ENCODE measurements at regions not wholly inside any gene's neighbourhood (a gene's known extent, or its start where the extent isn't known, plus 50 kb on each side); places are given as distances from the start of the nearest gene placed in this dataset.

- H3K9me3 ChIP-seq (replicated peaks; ENCODE audit: insufficient read depth, low read length): no peaks in the 10 kb centered on the region
- H4K20me1 ChIP-seq (ENCODE audit: insufficient read depth, low read length): no peaks in the 10 kb centered on the region
- H3K4me3 ChIP-seq (ENCODE audit: low read length): no peak overlapping the region
- no peaks in the 10 kb centered on the region for H3K79me2 ChIP-seq (ENCODE audit: low read length)
- H3K27ac ChIP-seq (ENCODE audit: low read length): no peak overlapping the region
- H3F3A ChIP-seq (ENCODE audit: insufficient read depth, low read length): no peaks in the 10 kb centered on the region
- no peak overlapping the region for H3K9ac ChIP-seq (ENCODE audit: low read length)
- TF ChIP-seq EZH2 (optimal IDR thresholded peaks at IDR 0.05; ENCODE audit: low read depth, low read length) (no peak), EZH2phosphoT487 (IDR thresholded peaks at IDR 0.05; ENCODE audit: low read length) (no peak)
- TF ChIP-seq, protein P1, sequence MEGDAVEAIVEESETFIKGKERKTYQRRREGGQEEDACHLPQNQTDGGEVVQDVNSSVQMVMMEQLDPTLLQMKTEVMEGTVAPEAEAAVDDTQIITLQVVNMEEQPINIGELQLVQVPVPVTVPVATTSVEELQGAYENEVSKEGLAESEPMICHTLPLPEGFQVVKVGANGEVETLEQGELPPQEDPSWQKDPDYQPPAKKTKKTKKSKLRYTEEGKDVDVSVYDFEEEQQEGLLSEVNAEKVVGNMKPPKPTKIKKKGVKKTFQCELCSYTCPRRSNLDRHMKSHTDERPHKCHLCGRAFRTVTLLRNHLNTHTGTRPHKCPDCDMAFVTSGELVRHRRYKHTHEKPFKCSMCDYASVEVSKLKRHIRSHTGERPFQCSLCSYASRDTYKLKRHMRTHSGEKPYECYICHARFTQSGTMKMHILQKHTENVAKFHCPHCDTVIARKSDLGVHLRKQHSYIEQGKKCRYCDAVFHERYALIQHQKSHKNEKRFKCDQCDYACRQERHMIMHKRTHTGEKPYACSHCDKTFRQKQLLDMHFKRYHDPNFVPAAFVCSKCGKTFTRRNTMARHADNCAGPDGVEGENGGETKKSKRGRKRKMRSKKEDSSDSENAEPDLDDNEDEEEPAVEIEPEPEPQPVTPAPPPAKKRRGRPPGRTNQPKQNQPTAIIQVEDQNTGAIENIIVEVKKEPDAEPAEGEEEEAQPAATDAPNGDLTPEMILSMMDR (IDR thresholded peaks at IDR 0.05; ENCODE audit: low read length): no peak
- H2AFZ ChIP-seq (ENCODE audit: low read length): no peak overlapping the region
- no peaks in the 10 kb centered on the region for H3K9me2 ChIP-seq (replicated peaks; ENCODE audit: insufficient read depth, low read length)
- DNase-seq: no peak
- H3K4me1 ChIP-seq (ENCODE audit: low read length): no peaks in the 10 kb centered on the region; the same call in 1 of the 2 replicates
- no peak overlapping the region for H3K4me2 ChIP-seq (ENCODE audit: low read depth, low read length)
- H3K36me3 ChIP-seq (replicated peaks; ENCODE audit: insufficient read depth, low read length): no peaks in the 10 kb centered on the region
- no peaks in the 10 kb centered on the region for H3K27me3 ChIP-seq (replicated peaks; ENCODE audit: insufficient read depth, low read length)
Observed at GRCh38 chr18:64983497-64984238, 767.1 kb upstream of the CDH7 start.

DNA sequence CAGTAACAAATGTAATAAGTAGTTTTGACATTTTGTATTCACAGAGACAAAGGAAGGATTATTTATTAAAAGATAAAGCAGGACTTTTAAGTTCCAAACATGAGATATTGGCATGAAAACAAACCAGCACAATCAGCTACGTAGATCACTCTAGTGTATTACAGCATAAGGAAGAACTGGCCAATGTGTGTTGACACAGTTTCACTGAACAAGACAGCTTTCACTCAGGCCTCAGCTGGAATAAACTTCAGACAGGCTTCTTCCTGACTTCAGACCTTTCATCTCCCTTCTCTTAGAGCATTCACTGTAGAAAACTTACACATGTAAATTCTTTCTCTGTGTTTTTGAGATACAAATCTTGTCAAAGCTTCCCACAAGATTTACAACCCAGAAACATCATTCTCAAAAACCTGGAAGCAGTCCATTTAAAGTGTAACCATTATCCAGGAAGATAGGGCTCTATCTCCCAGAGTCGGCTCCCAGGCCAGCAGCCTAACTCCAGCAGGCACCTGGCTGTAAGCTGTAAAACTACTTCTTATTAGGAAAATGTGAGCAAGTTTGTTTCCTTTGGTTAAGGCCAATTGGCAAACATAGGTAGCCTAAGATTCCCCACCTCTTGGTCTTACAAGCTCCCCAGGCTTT lies 768.3 kb upstream of the CDH7 start:
- Histone ChIP-seq H3K79me2 (ENCODE audit: low read length) (no peaks in the 10 kb centered on the region), H3K4me1 (ENCODE audit: low read length) (no peaks in the 10 kb centered on the region; the same call in 1 of the 2 replicates), H3K4me2 (ENCODE audit: low read depth, low read length) (no peak overlapping the region), H3K4me3 (ENCODE audit: low read length) (no peak overlapping the region), H2AFZ (ENCODE audit: low read length) (no peak overlapping the region), H3K9me2 (replicated peaks; ENCODE audit: insufficient read depth, low read length) (no peaks in the 10 kb centered on the region), H4K20me1 (ENCODE audit: insufficient read depth, low read length) (no peaks in the 10 kb centered on the region), H3K27ac (ENCODE audit: low read length) (no peak overlapping the region), H3K9me3 (replicated peaks; ENCODE audit: insufficient read depth, low read length) (no peaks in the 10 kb centered on the region), H3K36me3 (replicated peaks; ENCODE audit: insufficient read depth, low read length) (no peaks in the 10 kb centered on the region), H3K9ac (ENCODE audit: low read length) (no peak overlapping the region), H3F3A (ENCODE audit: insufficient read depth, low read length) (no peaks in the 10 kb centered on the region), H3K27me3 (replicated peaks; ENCODE audit: insufficient read depth, low read length) (no peaks in the 10 kb centered on the region)
- TF ChIP-seq EZH2 (optimal IDR thresholded peaks at IDR 0.05; ENCODE audit: low read depth, low read length) (no peak), EZH2phosphoT487 (IDR thresholded peaks at IDR 0.05; ENCODE audit: low read length) (no peak)
- TF ChIP-seq, protein P1 (IDR thresholded peaks at IDR 0.05; ENCODE audit: low read length): no peak
- DNase-seq: no peak

DNA sequence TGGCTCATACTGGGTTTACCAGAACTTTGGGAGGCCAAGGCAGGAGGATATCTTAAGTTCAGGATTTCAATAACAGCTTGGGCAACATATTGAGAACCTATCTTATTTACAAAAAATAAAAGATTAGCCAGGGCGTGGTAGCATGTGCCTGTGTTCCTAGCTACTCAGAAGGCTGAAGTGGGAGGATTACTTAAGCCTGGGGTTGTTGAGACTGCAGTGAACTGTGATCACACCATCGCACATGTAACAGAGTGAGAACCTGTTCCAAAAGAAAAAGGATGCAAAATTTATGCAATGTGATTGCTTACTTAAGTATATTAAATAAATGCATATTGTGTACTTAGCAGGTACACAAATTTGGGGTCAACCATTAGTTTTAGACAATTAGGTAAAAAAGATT lies 768.9 kb upstream of the CDH7 start:
- Histone ChIP-seq H2AFZ (ENCODE audit: low read length) (no peak overlapping the region), H3K27me3 (replicated peaks; ENCODE audit: insufficient read depth, low read length) (no peaks in the 10 kb centered on the region), H3K27ac (ENCODE audit: low read length) (no peak overlapping the region), H3K4me2 (ENCODE audit: low read depth, low read length) (no peak overlapping the region), H3K4me3 (ENCODE audit: low read length) (no peak overlapping the region), H3K9me3 (replicated peaks; ENCODE audit: insufficient read depth, low read length) (no peaks in the 10 kb centered on the region), H3K9ac (ENCODE audit: low read length) (no peak overlapping the region), H3K79me2 (ENCODE audit: low read length) (no peaks in the 10 kb centered on the region), H3F3A (ENCODE audit: insufficient read depth, low read length) (no peaks in the 10 kb centered on the region), H3K4me1 (ENCODE audit: low read length) (no peaks in the 10 kb centered on the region; the same call in 1 of the 2 replicates), H4K20me1 (ENCODE audit: insufficient read depth, low read length) (no peaks in the 10 kb centered on the region), H3K36me3 (replicated peaks; ENCODE audit: insufficient read depth, low read length) (no peaks in the 10 kb centered on the region), H3K9me2 (replicated peaks; ENCODE audit: insufficient read depth, low read length) (no peaks in the 10 kb centered on the region)
- TF ChIP-seq EZH2 (optimal IDR thresholded peaks at IDR 0.05; ENCODE audit: low read depth, low read length) (no peak), EZH2phosphoT487 (IDR thresholded peaks at IDR 0.05; ENCODE audit: low read length) (no peak)
- TF ChIP-seq, protein P1 (IDR thresholded peaks at IDR 0.05; ENCODE audit: low read length): no peak
- DNase-seq: no peak

All from MM.1S (cell line).